Keratinocyte (primary cell): ENCODE measurements at regions not wholly inside any gene's neighbourhood (a gene's known extent, or its start where the extent isn't known, plus 50 kb on each side); places are given as distances from the start of the nearest gene placed in this dataset.

ENCODE experiments used
- DNase-seq: peaks from one replicate; pipeline ENCODE4 v3.0.0-alpha.2; 2011; ENCODE audit warnings: low read depth, missing footprints, low spot score
- FAIRE-seq: peaks from 2 replicates; lab custom pipeline; 2011; peaks lifted over from hg19 to GRCh38; lab: Jason Lieb, UNC
- H2AFZ ChIP-seq: 2 replicates; pipeline ENCODE4 v1.6.0; 2012; ENCODE audit warnings: low read length, control low read depth, inconsistent platforms; ENCODE audit not compliant: control insufficient read depth
- H3K27ac ChIP-seq: 2 replicates; pipeline ENCODE4 v1.5.1; 2011; ENCODE audit warnings: low read length; ENCODE audit not compliant: control insufficient read depth, insufficient read depth
- H3K27me3 ChIP-seq: 3 replicates; pipeline ENCODE4 v1.6.0; 2011; ENCODE audit warnings: low read length; ENCODE audit not compliant: control insufficient read depth, insufficient read depth; ENCODE audit errors: extremely low read depth
- H3K36me3 ChIP-seq, 2 experiments: 2 replicates in 1 of 2; 3 replicates in 1 of 2; pipeline ENCODE4 v1.5.1; 2011; ENCODE audit warnings: low read length in 2 of 2, mild to moderate bottlenecking in 1 of 2; ENCODE audit not compliant: control insufficient read depth in 2 of 2, insufficient read depth in 2 of 2; ENCODE audit errors: extremely low read depth in 1 of 2
- H3K4me1 ChIP-seq: 3 replicates; pipeline ENCODE4 v1.5.1; 2011; ENCODE audit warnings: low read length; ENCODE audit not compliant: control insufficient read depth, insufficient read depth; ENCODE audit errors: extremely low read depth
- H3K4me2 ChIP-seq: 3 replicates; pipeline ENCODE4 v1.6.0; 2011; ENCODE audit warnings: low read depth, low read length; ENCODE audit not compliant: control insufficient read depth, insufficient read depth; ENCODE audit errors: extremely low read depth
- H3K4me3 ChIP-seq, 3 experiments: fragments of 200-600 bp in 1 of 3; sonication (generic) in 1 of 3; 2 replicates in 2 of 3; 3 replicates in 1 of 3; pipeline ENCODE4 v1.5.1; 2011 to 2016; ENCODE audit warnings: low read length in 3 of 3, mild to moderate bottlenecking in 3 of 3, control low read depth in 2 of 3, inconsistent platforms in 1 of 3, low read depth in 1 of 3, mixed read lengths in 1 of 3, mixed run types in 1 of 3, moderate library complexity in 1 of 3; ENCODE audit not compliant: control insufficient read depth in 2 of 3, insufficient read depth in 2 of 3; ENCODE audit errors: extremely low read depth in 1 of 3
- H3K79me2 ChIP-seq: 2 replicates; pipeline ENCODE4 v1.6.0; 2012; ENCODE audit warnings: low read length; ENCODE audit not compliant: control insufficient read depth, insufficient read depth
- H3K9ac ChIP-seq: 3 replicates; pipeline ENCODE4 v1.6.0; 2011; ENCODE audit warnings: low read length; ENCODE audit not compliant: control insufficient read depth, insufficient read depth; ENCODE audit errors: extremely low read depth
- H3K9me1 ChIP-seq: 3 replicates; pipeline ENCODE4 v1.6.0; 2011; ENCODE audit warnings: low read length; ENCODE audit not compliant: control insufficient read depth, insufficient read depth; ENCODE audit errors: extremely low read depth
- H3K9me3 ChIP-seq: 2 replicates; pipeline ENCODE4 v1.5.1; 2012; ENCODE audit warnings: low read depth, low read length; ENCODE audit not compliant: control insufficient read depth
- H4K20me1 ChIP-seq: 3 replicates; pipeline ENCODE4 v1.6.0; 2011; ENCODE audit warnings: low read length; ENCODE audit not compliant: control insufficient read depth, insufficient read depth; ENCODE audit errors: extremely low read depth
- CTCF ChIP-seq, 3 experiments: IDR thresholded peaks in 1 of 3; conservative IDR thresholded peaks in 1 of 3; optimal IDR thresholded peaks in 1 of 3; 2 replicates in 2 of 3; 3 replicates in 1 of 3; pipeline versions ENCODE3 to v1.5.1; 2011; ENCODE audit warnings: low read length in 3 of 3, mild to moderate bottlenecking in 3 of 3, moderate library complexity in 2 of 3, control low read depth in 1 of 3, inconsistent platforms in 1 of 3; ENCODE audit not compliant: insufficient read depth in 2 of 3; ENCODE audit errors: extremely low read depth in 1 of 3
- EZH2 ChIP-seq: IDR thresholded peaks from one replicate; pipeline ENCODE4 v1.6.1; 2012; ENCODE audit warnings: inconsistent platforms, mild to moderate bottlenecking, low read length, moderate library complexity
- dilution Hi-C: fragments of 300-500 bp; cut with MboI; formaldehyde crosslinking; loops from one replicate; pipeline ENCODE4 v1.7.0; 2020; ENCODE audit warnings: low sequenced_read_pairs; ENCODE audit not compliant: extremely low pct_ligation_motif_present

- Histone ChIP-seq H3K4me2 (no peak overlapping the region), H4K20me1 (no peaks in the 10 kb centered on the region), H3K36me3 (no peaks in the 10 kb centered on the region), H3K27ac (no peak overlapping the region), H3K9ac (no peak overlapping the region), H3K79me2 (no peaks in the 10 kb centered on the region), H2AFZ (no peak overlapping the region), H3K4me3 (no peak overlapping the region), H3K9me3 (no peaks in the 10 kb centered on the region), H3K9me1 (no peaks in the 10 kb centered on the region), H3K27me3 (no peaks in the 10 kb centered on the region), H3K4me1 (peaks cover 8% of the 10 kb centered on the region)
- FAIRE-seq (no peak), DNase-seq (no peak)
- dilution Hi-C loops = no loop called here
- TF ChIP-seq CTCF (optimal IDR thresholded peaks at IDR 0.05 in 1 of 3, IDR thresholded peaks at IDR 0.05 in 1 of 3, conservative IDR thresholded peaks at IDR 0.05 in 1 of 3; ENCODE audit: extremely low read depth in 1 of 3, insufficient read depth in 2 of 3, low read length in 3 of 3) = no peak
- TF ChIP-seq EZH2 = no peak
These were observed 282.8 kb upstream of the ADAMTS9 start for GRCh38 chr3:64970634-64971033.

- H3K9ac ChIP-seq = no peak overlapping the region
- FAIRE-seq (no peak), DNase-seq (no peak)
- H3K27ac ChIP-seq = no peak overlapping the region
- H3K9me3 ChIP-seq = no peaks in the 10 kb centered on the region
- dilution Hi-C loops = no loop called here
- H3K36me3 ChIP-seq = no peaks in the 10 kb centered on the region
- H3K79me2 ChIP-seq = no peaks in the 10 kb centered on the region
- no peaks in the 10 kb centered on the region for H3K27me3 ChIP-seq
- H3K4me2 ChIP-seq = no peak overlapping the region
- TF ChIP-seq CTCF (optimal IDR thresholded peaks at IDR 0.05 in 1 of 3, IDR thresholded peaks at IDR 0.05 in 1 of 3, conservative IDR thresholded peaks at IDR 0.05 in 1 of 3; ENCODE audit: extremely low read depth in 1 of 3, insufficient read depth in 2 of 3, low read length in 3 of 3) = no peak
- TF ChIP-seq EZH2 = no peak
- H2AFZ ChIP-seq = no peak overlapping the region
- H3K9me1 ChIP-seq = no peaks in the 10 kb centered on the region
- no peaks in the 10 kb centered on the region for H4K20me1 ChIP-seq
- H3K4me1 ChIP-seq = no peaks in the 10 kb centered on the region
- H3K4me3 ChIP-seq = no peak overlapping the region
These were observed 273.5 kb upstream of the ADAMTS9 start for GRCh38 chr3:64961301-64961700.
